Stimulated activated effector memory CD8-positive, alpha-beta T cell treated with anti-CD3 and anti-CD28 coated beads, Interleukin-12 subunit alpha, Interleukin-12 subunit beta, amount 100 ng/mL, for 72 hours (primary cell): ENCODE measurements at regions not wholly inside any gene's neighbourhood (a gene's known extent, or its start where the extent isn't known, plus 50 kb on each side); places are given as distances from the start of the nearest gene placed in this dataset.
"Not testable (repeated sequence)": the region's sequence is repeated elsewhere in the genome, so short reads cannot be mapped to it uniquely, and the experiment has no call there.

Source experiments
- ATAC-seq: fragments of 150-1000 bp; cut with Tn5 transposase; 2 replicates; pipeline ENCODE4 v1.10.0; 2021
- DNase-seq, 2 donors: peaks; one replicate each; pipeline ENCODE4 v3.0.0; 2021 to 2022; ENCODE audit warnings: low spot score in 2 of 2
- H3K27ac Mint-ChIP-seq: one replicate; pipeline ENCODE4 v1.8.0; 2022; ENCODE audit warnings: mild to moderate bottlenecking, mixed read lengths
- H3K36me3 Mint-ChIP-seq: one replicate; pipeline ENCODE4 v1.8.0; 2022; ENCODE audit warnings: mild to moderate bottlenecking, mixed read lengths
- H3K4me1 Mint-ChIP-seq: one replicate; pipeline ENCODE4 v1.8.0; 2022; ENCODE audit warnings: mixed read lengths
- H3K4me3 Mint-ChIP-seq: one replicate; pipeline ENCODE4 v1.8.0; 2022; ENCODE audit warnings: mild to moderate bottlenecking, mixed read lengths
- H3K9me3 Mint-ChIP-seq: one replicate; pipeline ENCODE4 v1.8.0; 2022; ENCODE audit warnings: mixed read lengths

GRCh38 chr9:40986332-40986731 lies 142.1 kb downstream of the FOXD4L6 start:
- H3K4me3 Mint-ChIP-seq, DNase-seq, H3K36me3 Mint-ChIP-seq, ATAC-seq, H3K27ac Mint-ChIP-seq, H3K9me3 Mint-ChIP-seq: not testable (repeated sequence)
- H3K4me1 Mint-ChIP-seq: peaks cover 13% of the 10 kb centered on the region

GRCh38 chr9:40975351-40975750 lies 153.1 kb downstream of the FOXD4L6 start:
- ATAC-seq, H3K36me3 Mint-ChIP-seq, H3K27ac Mint-ChIP-seq, H3K4me1 Mint-ChIP-seq, DNase-seq, H3K4me3 Mint-ChIP-seq, H3K9me3 Mint-ChIP-seq: not testable (repeated sequence)

GRCh38 chr9:40974912-40975311 lies 153.6 kb downstream of the FOXD4L6 start:
- H3K4me3 Mint-ChIP-seq, DNase-seq, H3K27ac Mint-ChIP-seq, ATAC-seq, H3K9me3 Mint-ChIP-seq, H3K4me1 Mint-ChIP-seq, H3K36me3 Mint-ChIP-seq: not testable (repeated sequence)

GRCh38 chr9:40971773-40972172 lies 156.7 kb downstream of the FOXD4L6 start:
- H3K36me3 Mint-ChIP-seq, H3K4me1 Mint-ChIP-seq, H3K4me3 Mint-ChIP-seq, H3K9me3 Mint-ChIP-seq, DNase-seq, H3K27ac Mint-ChIP-seq, ATAC-seq: not testable (repeated sequence)

GRCh38 chr9:40970340-40970739 lies 158.1 kb downstream of the FOXD4L6 start:
- not testable (repeated sequence) for H3K36me3 Mint-ChIP-seq, H3K4me1 Mint-ChIP-seq, H3K4me3 Mint-ChIP-seq, ATAC-seq, DNase-seq, H3K27ac Mint-ChIP-seq, H3K9me3 Mint-ChIP-seq

- not testable (repeated sequence) for H3K27ac Mint-ChIP-seq, H3K4me1 Mint-ChIP-seq, H3K36me3 Mint-ChIP-seq
These were observed 166.0 kb downstream of the FOXD4L6 start for GRCh38 chr9:40962461-40962860.

GRCh38 chr9:40951876-40952494 lies 176.5 kb downstream of the FOXD4L6 start:
- DNase-seq, H3K4me3 Mint-ChIP-seq, ATAC-seq, H3K27ac Mint-ChIP-seq, H3K9me3 Mint-ChIP-seq, H3K4me1 Mint-ChIP-seq, H3K36me3 Mint-ChIP-seq: not testable (repeated sequence)

More at GRCh38 chr9:40962461-40962860, 166.0 kb downstream of the FOXD4L6 start:
- DNase-seq, ATAC-seq, H3K9me3 Mint-ChIP-seq, H3K4me3 Mint-ChIP-seq: not testable (repeated sequence)

- not testable (repeated sequence) for H3K9me3 Mint-ChIP-seq, H3K4me3 Mint-ChIP-seq, H3K4me1 Mint-ChIP-seq, DNase-seq, H3K36me3 Mint-ChIP-seq, ATAC-seq, H3K27ac Mint-ChIP-seq
These were observed 182.3 kb downstream of the FOXD4L6 start for GRCh38 chr9:40946228-40946627.

GRCh38 chr9:40942730-40943129 lies 185.8 kb downstream of the FOXD4L6 start:
- ATAC-seq, DNase-seq, H3K4me1 Mint-ChIP-seq, H3K4me3 Mint-ChIP-seq, H3K27ac Mint-ChIP-seq, H3K36me3 Mint-ChIP-seq, H3K9me3 Mint-ChIP-seq: not testable (repeated sequence)

GRCh38 chr9:40939888-40940209 lies 188.6 kb downstream of the FOXD4L6 start:
- not testable (repeated sequence) for DNase-seq, H3K36me3 Mint-ChIP-seq, ATAC-seq, H3K27ac Mint-ChIP-seq, H3K4me1 Mint-ChIP-seq, H3K4me3 Mint-ChIP-seq, H3K9me3 Mint-ChIP-seq

GRCh38 chr9:40939201-40939887 lies 189.1 kb downstream of the FOXD4L6 start:
- ATAC-seq, H3K36me3 Mint-ChIP-seq, H3K4me1 Mint-ChIP-seq, DNase-seq, H3K4me3 Mint-ChIP-seq, H3K27ac Mint-ChIP-seq, H3K9me3 Mint-ChIP-seq: not testable (repeated sequence)

GRCh38 chr9:40935336-40935735 lies 193.1 kb downstream of the FOXD4L6 start:
- no peaks in the 10 kb centered on the region for H3K4me1 Mint-ChIP-seq
- ATAC-seq: no peak
- H3K9me3 Mint-ChIP-seq: peaks cover 8% of the 10 kb centered on the region
- H3K27ac Mint-ChIP-seq: no peak overlapping the region
- H3K4me3 Mint-ChIP-seq: no peak overlapping the region
- DNase-seq: no peak
- no peaks in the 10 kb centered on the region for H3K36me3 Mint-ChIP-seq

GRCh38 chr9:40934480-40934879 lies 194.0 kb downstream of the FOXD4L6 start:
- H3K4me1 Mint-ChIP-seq, ATAC-seq, H3K4me3 Mint-ChIP-seq, H3K9me3 Mint-ChIP-seq, DNase-seq, H3K27ac Mint-ChIP-seq, H3K36me3 Mint-ChIP-seq: not testable (repeated sequence)

GRCh38 chr9:40930426-40930825 lies 198.1 kb downstream of the FOXD4L6 start:
- H3K4me1 Mint-ChIP-seq, ATAC-seq, H3K36me3 Mint-ChIP-seq, DNase-seq, H3K4me3 Mint-ChIP-seq, H3K27ac Mint-ChIP-seq: not testable (repeated sequence)
- peaks cover 32% of the 10 kb centered on the region for H3K9me3 Mint-ChIP-seq

GRCh38 chr9:40929488-40929845 lies 199.0 kb downstream of the FOXD4L6 start:
- H3K36me3 Mint-ChIP-seq, H3K4me1 Mint-ChIP-seq, DNase-seq, ATAC-seq, H3K27ac Mint-ChIP-seq, H3K4me3 Mint-ChIP-seq: not testable (repeated sequence)
- H3K9me3 Mint-ChIP-seq: peaks cover 38% of the 10 kb centered on the region

- H3K4me3 Mint-ChIP-seq: no peak overlapping the region
- H3K9me3 Mint-ChIP-seq: peaks cover 38% of the 10 kb centered on the region
- no peaks in the 10 kb centered on the region for H3K36me3 Mint-ChIP-seq
- no peaks in the 10 kb centered on the region for H3K4me1 Mint-ChIP-seq
- H3K27ac Mint-ChIP-seq: no peak overlapping the region
- ATAC-seq: no peak
- DNase-seq: peak in 1 of 2 donors; percentile 44
These were observed 199.5 kb downstream of the FOXD4L6 start for GRCh38 chr9:40928803-40929487.
